CD4-positive, alpha-beta T cell treated with Interleukin-2 at 100 ng/mL for 4 hours (primary cell): ENCODE measurements at regions not wholly inside any gene's neighbourhood (a gene's known extent, or its start where the extent isn't known, plus 50 kb on each side); places are given as distances from the start of the nearest gene placed in this dataset.

Source experiments
- DNase-seq: peaks from one replicate; pipeline ENCODE4 v3.0.0-alpha.2; 2020; ENCODE audit warnings: low spot score

GRCh38 chr9:107742531-107743309, 253.2 kb upstream of the KLF4 start:
- DNase-seq = no peak

DNA sequence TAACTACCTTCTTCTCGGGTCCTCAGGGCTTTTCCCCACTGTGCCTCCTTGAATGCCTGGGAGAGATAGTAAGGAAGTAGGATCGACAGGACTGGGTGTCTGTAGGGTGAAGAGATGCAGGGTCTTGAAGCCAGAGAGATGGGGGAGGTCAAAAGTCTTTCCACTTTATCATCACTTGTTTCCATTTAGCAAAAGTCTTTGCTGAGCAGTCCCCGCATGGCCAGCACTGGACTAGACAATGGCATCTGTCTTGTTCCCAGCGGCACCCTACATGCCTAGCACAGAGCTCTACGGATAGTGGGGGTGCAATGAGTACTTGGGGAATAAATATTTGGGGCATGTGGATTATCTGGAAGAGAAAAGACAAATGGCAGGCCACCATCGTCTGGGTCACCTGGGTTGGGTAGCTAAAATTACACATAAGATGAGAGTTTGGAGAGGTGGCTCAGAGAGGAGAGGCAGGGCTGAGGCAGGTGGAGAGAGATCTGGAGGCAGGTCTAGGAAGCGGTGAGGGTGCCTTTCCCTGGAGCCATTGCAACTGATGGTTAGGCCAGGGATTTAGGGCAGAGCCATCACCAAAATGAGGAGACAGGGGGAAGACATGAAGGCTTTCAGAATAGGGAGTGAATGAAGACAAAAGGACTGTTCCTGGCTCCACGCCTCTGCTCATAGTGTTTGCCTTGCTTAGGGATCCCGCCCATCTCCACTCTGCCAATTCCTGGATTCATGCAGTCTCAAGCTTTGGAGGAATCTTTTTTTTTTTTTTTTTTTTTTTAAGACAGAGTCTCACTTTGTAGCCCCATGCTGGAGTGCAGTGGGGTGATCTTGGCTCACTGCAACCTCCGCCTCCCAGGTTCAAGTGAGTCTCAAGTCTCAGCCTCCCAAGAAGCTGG, 250.8 kb upstream of the KLF4 start:
- DNase-seq = no peak

GRCh38 chr9:107739601-107740082, 250.1 kb upstream of the KLF4 start:
- DNase-seq = no peak

DNA sequence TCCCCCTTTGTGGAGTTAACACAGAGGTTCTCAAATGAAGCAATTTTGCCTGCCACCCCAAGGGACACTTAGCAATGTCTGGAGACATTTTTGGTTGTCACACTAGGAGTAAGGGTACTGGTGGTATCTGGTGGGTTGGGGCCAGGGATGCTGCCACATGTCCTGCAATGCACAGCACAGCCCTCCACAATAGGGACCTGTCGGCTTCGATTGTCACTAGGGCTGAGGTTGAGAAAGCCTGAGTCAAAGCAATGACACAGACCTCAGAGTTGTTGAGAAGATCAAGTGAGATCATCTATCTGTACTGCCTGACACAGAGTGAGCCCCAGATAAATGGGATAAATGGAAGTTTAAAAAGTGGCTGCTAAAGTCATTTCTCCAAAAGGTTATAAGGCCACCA, 249.2 kb upstream of the KLF4 start:
- no peak for DNase-seq

GRCh38 chr9:107737987-107738743, 248.6 kb upstream of the KLF4 start:
- no peak for DNase-seq

DNA sequence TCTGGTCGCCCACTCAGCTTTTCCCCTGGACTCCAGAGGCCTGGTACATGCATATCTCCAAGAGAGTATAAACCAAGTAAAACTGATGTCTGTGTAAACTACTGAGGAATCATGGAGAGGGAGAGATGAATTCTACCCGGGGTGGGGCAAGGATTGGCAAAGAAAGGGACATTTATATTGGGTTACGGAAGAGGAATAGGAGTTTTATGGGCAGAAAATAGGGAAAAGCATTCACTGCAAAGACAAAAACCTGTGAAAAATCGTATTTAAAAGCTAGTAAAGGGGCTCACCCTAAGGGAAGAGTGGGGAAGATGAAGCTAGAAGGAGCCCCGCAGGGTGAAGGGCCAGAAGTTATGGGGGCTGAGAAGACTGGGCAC, 248.0 kb upstream of the KLF4 start:
- DNase-seq = no peak

GRCh38 chr9:107735821-107736220, 246.3 kb upstream of the KLF4 start:
- no peak for DNase-seq

GRCh38 chr9:107734256-107735013, 244.9 kb upstream of the KLF4 start:
- DNase-seq = no peak

DNA sequence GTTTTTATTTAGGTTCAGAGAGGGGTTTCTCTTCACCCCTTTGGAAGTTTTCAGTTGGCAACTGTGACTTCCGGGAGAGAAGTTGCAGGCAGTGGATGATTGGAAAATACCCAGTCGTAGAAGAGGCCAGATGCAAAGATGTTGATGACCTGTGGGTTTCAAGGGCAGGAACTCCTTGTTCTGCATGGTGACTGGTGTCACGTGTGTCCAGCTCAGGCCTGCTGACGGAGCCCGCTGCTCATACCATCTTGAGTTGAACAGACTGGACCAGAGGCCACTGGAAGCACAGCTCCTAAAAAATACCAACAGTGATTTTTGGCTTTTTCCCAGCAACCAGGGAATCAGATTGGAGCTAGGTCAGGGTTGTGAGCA, 243.9 kb upstream of the KLF4 start:
- DNase-seq = no peak

GRCh38 chr9:107732781-107733522, 243.4 kb upstream of the KLF4 start:
- DNase-seq = no peak

DNA sequence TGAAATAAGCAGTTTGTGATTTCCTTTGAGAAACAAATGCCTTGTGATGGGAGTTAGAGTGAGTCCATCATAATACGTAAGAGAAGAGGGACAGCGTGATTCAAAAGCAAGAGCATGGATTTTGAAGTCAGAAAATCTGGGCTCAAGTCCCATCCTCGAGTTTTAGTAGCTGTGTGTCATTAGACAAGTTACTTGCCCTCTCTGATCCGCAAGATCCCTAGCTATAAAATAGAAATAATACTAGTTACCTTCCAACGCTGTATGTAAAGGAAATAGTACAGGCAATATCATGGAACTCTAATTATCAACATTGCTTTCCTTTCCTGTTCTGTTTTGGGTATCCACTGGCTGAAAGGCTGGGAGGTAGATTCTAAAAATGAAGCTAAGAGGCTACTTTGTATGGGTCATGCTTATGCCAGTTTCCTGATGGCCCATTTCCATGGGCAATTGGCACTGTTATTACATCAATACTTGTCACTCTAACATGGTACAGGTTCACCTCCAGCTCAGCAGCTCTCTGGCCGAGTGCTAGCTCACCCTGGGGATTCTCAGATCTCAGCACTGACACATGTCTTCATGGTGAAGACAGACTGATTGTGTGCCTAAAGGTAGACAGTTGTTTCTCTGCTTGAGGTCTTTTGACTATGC, 241.7 kb upstream of the KLF4 start:
- DNase-seq = no peak

DNA sequence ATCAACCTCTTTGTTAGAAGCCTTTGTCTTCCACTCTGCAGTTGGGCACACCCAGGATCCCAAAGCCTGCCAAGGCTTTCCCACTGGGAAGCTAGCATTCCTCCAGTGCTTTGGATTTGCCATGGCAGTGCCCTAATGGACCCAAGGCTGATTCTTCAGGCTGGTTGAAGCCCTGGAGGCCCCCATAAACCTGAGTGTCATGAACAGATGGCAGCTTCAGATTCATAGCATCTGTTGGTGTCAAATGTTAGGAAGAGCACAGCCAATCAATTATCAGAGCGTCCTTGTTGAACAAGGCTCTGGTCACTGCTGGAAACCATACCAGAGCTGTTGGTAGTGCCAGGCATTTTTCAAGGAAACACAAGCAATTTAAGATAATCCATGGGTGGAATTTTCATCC, 241.1 kb upstream of the KLF4 start:
- DNase-seq = no peak

GRCh38 chr9:107727086-107727780, 237.7 kb upstream of the KLF4 start:
- DNase-seq = no peak

DNA sequence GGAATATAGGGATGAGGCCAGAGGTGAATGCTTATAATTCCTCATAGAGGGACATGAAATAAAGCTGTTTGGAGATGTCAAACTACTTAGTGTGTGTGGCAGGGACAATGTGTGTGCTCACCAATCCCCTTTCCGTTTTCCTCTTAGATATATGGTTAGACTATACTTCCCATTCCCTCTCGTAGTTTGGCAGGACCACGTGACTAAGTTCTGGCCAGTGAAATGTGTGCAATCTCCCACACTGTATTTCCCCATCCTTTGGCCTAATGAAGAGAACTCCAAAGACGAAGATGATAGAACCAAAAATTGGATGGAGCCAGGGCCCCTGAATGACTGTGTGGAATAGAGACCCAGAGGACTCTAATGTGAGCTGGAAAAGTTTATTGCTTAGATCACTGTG, 233.4 kb upstream of the KLF4 start:
- no peak for DNase-seq

DNA sequence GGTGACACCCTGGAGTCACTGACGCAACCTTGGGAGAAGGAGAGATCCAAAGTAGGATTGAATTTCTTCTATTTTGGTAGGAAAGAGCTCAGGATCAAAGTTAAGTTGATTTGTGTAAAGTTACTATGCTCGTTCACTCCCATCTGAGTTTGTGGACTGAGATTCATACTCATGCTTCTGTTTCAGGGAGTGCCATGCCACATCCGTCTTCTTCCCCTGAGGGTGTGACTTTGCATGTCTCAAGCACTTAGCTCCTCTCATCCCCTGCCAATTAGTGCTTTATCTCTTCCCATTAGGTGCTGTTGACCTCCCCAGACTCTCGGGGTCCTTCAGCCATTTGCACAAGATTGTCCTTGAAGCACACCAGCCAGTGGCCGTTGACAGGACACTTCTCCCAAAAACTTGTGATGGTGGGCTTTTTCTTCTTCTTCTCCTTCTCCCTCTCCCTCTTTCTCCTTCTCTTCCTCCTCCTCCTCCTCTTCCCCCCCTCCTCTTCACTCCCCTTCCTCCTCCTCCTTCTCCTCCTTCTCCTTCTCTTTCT, 232.2 kb upstream of the KLF4 start:
- no peak for DNase-seq

DNA sequence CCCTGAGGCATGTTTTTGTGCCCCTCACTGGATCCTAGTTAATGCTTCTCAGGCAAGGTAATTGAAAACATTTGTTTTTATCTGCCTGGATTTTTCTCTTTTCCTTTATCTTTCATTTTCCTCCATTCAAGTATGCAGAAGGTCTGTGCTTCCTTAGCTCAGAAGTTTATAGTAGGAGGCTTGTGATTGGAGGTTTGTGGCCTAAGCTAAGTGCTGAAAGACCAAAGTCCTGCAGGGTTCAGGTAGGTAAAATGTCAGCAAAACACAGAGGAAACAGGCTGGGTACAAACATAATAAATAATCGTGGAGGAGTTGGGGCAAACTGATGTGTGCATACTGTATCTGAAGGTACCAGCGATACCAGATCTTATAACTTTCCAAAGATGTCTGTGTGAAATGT, 230.9 kb upstream of the KLF4 start:
- no peak for DNase-seq

GRCh38 chr9:107717529-107718314, 228.2 kb upstream of the KLF4 start:
- DNase-seq = no peak

DNA sequence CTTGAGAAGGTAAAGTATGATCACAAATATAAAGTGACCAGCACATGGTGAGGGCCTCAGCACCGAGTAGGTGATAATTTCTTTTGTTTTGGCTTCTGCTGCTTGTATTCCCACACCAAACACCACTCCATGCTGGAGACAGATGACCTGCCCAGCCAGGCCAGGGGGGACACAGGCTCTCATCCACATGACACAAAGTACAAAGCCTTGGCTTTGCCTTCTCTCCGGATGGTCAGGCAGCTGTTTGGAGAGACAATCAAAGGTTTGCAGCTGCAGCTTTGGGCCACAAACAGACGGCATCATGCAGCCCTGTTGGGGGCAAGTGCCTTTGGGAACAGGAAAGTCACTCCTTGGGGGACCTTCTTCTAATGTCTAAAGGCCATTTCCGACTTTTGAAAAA, 226.2 kb upstream of the KLF4 start:
- DNase-seq = no peak

DNA sequence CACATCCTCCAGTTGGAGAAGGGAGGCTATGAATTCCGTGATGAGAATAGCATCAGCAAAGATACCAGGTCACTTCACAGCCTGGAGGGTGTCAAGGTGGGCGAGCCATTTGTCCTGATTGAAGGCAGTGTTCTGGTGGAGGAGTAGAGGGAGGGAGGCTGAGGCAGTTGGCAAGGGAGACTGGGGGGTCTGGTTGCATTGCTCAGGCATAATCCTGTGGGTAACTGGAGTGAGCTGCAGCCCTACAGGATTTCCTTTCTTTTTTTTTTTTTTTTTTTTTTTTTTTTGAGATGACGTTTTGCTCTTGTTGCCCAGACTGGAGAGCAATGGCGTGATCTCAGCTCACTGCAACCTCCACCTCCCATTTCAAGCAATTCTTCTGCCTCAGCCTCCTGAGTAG, 223.9 kb upstream of the KLF4 start:
- DNase-seq = no peak
